HG03064 (cell line): ENCODE measurements at regions not wholly inside any gene's neighbourhood (a gene's known extent, or its start where the extent isn't known, plus 50 kb on each side); places are given as distances from the start of the nearest gene placed in this dataset.

Experiments
- ATAC-seq: cut with Tn5 transposase; IDR thresholded peaks from one replicate; pipeline ENCODE4 v1.9.1; 2021; ENCODE audit warnings: low read depth; ENCODE audit not compliant: unreplicated experiment

DNA sequence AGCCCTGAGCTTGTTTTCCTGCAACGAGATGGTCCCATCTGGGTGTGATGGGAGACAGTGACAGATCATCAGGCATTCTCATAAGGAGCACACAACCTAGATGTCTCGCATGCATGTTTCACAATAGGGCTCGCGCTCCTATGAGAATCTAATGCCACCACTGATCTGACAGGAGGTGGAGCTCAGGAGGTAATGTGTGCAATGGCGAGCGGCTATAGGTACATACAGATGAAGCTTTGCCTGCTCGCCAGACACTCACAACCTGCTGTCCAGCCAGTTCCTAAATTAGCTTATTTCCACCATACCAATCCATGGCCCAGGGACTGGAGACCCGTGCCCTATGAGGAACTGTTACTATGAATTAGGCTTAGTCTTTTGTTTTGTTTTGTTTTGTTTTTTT is 55.3 kb upstream of the SLC30A5 start:
- no peak for ATAC-seq

DNA sequence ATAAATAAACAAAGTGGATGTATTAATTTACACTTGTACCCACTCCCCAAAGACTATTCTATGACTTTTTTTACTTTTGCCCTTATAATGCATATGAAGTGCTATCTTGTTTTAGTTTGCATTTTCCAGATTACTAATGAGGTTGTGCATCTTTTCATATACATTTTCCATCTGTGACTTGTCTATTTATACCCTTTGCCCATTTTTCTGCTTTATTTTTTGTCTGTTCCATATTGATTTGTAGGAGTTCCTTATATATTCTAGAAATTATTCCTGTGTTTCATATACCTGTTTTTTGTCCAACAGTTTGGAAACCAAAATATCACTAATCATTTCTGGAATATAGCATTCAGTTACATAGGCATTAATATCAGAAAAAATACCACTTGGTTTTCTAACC is 54.0 kb upstream of the SLC30A5 start:
- ATAC-seq, result no peak

DNA sequence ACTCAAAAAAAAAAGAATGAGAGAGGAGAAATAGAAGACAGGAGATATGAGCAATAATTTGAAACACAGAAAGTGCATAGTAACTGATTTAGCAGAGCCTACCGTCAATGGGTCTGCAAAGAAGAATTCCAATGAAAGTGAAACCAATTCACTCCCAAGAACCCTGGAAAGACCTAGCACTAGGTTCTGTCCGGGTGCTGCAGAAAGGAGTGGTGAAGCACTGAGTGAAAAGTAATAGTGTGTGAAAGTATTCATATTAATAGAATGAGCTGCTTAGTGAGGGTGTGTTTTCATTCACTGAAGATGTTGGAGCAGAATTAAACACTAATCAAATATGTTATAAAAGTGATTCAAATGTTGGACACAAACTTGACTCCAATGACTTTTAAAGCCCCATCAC is 51.3 kb upstream of the SLC30A5 start:
- peak; percentile 35 for ATAC-seq

DNA sequence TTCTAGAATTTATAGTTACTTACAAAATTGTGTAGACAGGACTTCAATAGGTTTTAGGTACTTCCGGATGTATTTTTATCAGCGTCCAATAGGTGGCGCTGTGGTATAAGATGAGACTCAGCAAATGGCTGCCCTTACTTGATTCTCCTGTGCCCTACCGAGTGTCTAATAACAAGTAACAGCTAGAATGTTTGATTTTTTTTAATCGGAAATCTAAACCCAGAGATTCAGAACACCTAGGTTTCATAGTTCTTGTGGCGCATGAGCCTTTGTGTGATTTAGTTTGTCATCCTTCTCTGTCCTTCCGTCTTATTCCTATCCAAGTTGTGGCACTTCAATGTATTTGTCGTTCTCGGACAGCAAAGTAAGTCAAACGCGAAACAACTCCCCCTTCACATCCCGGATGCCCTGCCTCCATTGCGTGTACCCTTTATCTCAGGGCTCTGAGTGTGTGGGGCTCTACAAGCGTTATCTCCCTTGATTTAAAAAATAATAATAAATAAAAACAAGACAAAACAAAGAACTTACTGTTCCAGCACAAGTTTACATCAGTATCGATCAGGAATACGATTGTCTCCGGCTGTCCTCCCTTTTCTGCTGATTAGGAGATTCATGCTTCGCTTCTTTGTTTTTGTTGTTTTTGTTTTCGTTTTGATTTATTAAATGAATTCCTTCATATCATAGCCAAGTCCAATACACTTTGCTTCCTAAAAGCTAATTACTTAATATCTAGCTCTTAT is 50.7 kb upstream of the SLC30A5 start:
- peak; percentile 93 for ATAC-seq

DNA sequence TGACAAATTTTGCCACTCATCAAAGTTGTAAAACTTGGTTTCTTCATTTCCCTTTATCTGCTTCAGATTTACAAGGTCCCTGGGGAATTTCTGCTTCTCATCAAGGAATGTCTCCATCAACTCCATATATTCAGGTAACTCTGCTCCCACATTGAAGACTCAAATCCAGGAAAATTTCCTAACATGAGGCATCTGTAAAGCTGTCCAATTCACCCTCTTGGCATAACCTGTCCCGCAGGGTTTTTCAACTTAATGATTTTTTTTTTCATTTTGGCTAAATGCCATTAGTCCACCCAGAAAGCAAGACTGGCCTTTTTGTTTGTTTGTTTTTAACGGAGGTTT is 50.2 kb upstream of the SLC30A5 start:
- ATAC-seq, result no peak
